Skin of body (tissue), 1 donor: ENCODE measurements at regions not wholly inside any gene's neighbourhood (a gene's known extent, or its start where the extent isn't known, plus 50 kb on each side); places are given as distances from the start of the nearest gene placed in this dataset.
"Not testable (repeated sequence)": the region's sequence is repeated elsewhere in the genome, so short reads cannot be mapped to it uniquely, and the experiment has no call there.

Experiments
- DNase-seq: peaks from one replicate; lab custom pipeline; 2025; lab: John Stamatoyannopoulos, UW

DNA sequence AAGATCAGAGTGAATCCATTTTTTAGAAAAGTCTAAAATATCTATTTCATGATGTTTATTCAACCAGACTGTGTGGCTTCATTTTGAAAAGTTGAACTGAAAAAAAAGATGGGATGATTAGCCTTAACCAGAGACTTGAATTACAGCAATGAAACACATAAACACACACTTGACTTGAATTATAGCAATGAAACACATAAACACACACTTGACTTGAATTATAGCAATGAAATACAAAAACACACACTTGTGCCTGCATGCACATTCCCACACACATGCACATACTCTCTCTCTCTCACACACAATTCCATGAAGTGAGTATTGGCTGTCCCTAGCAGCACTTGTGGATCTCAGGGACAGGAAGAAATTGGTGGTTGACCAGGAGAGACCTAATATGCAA lies 286.8 kb downstream of the USP46 start:
- no peak for DNase-seq

DNA sequence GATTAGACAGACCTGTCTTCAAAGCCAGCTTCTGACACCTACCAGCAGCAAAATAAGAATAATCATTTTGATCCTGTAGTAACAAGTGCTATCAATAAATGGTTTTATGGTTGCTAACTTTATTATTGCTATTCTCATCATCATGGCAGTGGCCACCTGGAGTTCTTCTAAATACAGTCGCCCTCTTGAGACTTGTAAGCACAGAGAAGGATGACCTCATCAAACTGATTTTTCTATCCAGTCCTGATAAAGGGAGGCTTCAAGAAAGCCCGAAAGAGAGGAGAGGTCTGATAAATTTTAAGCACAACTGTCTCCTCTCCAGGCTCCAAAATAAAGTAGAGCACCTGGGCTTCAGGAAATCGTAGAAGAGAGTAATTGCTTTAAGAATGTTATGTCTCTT lies 286.4 kb downstream of the USP46 start:
- no peak for DNase-seq

DNA sequence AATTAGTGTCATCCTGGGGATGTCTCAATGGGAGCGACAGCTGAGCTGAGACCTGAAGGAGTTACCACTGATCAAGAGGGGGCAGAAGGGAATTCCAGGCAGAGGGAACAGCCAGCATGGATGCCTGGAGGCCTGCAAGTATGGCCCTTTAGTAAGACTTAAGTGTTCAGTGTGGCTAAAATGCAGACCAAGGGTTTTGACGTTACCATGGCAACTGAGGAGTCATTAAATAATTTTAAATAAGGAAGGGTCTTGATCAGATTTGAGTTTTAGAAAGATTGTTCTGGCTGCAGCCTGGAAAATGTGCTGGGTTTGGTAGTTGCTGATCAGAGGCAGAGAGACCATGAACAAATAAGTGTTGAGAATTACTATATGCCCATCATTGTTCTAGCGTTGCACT lies 285.5 kb downstream of the USP46 start:
- no peak for DNase-seq

DNA sequence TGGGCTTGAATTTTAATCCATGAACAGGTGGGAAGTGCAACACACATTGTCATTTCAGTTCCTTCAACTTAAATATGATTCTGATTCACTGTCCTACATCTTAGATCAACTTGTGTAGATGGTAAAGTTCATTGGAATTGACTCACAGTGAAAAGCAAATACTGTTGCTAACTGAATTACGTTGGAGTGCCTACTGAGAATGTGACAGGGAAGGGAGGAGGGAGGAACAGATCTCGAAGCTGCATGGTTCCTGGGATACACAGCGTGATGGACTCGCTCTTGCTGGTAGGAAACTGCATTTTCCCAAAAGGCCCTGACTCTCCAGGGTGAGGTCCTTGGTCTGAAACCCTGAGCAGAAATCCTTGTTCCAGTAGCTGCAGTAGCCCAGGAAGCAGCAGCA lies 284.2 kb downstream of the USP46 start:
- DNase-seq = no peak

DNA sequence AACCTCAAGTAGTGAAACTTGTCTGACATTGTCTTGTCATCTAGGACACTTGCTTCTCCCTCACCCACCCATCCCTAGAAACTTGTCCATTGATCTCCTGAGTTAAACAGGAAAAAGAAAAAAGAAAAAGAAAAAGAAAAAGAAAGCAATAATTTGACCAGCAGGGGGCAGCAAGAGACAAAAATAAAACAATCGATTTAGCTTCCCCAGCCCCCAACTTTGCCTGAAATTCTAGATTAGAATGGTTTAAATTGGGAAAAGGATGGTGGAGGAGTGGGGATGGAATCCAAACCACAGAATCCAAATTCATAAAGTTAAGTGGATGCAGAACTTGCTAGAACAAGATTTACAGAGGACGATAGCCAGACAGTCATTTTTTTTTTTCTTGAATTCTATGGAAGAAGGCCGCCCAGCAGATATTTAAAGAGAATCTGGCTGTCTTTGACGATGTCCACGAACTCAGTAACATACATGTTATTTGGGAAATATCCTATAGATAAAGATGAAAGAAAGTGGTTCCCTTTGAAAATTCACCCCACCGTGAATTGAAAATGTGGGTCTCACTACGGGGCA lies 282.9 kb downstream of the USP46 start:
- DNase-seq = peak; percentile 33

DNA sequence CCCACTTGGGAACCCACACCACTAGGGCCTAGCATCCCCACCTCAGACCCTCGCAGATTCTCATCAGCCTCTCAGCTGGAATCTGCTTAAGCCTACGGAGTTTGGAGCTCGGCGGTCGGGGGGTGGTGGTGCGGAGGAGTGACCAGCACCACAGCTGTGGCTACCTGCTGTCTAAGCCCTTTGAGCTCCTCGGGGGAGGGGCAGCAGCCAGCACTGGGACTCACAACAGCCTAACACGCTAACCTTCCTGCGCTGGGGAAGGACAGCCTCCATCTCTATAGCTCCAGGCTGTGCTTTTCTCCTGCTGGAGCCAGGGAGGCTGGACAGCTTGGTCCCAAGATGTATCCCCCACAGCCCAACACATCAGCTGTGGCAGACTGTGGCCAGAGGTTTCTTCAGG lies 281.5 kb downstream of the USP46 start:
- no peak for DNase-seq

DNA sequence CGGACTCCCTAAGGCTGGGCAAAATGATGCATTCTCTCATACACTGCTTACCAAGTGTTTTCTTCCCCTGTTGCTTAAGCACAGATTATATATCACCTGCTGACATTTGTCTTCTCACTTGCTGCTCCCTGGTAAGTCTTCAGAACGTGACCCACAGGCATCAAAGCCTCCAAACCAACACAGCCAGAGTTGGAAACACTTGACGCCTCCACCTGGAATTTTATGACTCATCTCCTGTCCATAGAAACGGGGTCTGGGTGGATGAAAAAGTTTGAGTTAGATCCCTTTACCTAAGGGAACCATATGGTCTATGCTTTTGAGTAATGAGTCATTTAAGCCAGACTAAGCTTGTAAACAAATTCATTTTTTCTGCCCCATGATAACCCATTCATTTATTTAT lies 251.6 kb downstream of the USP46 start:
- no peak for DNase-seq

DNA sequence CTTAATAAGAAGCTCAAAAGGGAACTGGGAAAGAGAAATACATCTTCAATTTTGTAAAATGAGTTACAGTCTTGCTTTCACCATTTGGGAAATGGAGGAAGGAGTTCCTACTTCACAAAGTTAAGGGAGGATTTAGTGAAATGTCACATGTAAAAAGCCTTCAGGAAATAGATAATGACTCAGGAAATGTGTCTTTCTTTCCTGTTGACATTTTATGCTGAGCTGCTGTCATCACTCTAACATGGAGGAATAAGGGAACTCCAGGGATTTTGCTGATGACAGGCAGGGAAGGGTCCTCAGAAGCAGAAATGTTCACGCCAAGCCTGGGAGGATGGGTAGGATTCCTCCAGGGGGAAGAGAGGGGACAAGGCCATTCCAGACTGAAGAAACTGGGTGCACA lies 251.1 kb downstream of the USP46 start:
- DNase-seq = no peak

DNA sequence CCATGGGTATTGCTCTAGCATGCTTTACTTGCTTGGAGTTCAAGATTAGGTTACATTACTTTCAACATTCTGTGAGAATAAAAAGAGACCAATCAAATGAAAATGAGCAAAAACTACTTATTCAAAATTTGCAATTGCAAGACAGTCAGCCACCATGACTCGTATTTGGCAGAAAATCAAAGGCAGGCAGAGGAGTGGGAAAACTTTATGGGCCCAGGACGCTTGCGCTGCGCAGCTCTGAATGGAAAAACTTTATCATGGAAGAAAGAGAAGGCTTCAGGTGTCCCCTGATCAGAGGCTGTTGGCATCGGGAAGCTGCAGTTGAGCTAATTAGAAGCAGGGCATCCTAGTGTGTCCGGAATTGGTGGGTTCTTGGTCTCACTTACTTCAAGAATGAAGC lies 250.6 kb downstream of the USP46 start:
- DNase-seq = no peak

DNA sequence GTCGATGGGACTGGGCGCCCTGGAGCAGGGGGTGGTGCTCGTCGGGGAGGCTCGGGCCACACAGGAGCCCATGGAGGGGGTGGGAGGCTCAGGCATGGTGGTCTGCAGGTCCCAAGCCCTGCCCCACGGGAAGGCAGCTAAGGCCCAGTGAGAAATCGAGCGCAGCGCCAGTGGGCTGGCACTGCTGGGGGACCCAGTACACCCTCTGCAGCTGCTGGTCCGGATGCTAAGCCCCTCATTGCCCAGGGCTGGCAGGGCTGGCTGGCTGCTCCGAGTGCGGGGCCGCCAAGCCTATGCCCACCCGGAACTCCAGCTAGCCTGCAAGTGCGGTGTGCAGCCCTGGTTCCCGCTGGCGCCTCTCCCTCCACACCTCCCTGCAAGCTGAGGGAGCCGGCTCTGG lies 249.3 kb downstream of the USP46 start:
- DNase-seq = not testable (repeated sequence)

DNA sequence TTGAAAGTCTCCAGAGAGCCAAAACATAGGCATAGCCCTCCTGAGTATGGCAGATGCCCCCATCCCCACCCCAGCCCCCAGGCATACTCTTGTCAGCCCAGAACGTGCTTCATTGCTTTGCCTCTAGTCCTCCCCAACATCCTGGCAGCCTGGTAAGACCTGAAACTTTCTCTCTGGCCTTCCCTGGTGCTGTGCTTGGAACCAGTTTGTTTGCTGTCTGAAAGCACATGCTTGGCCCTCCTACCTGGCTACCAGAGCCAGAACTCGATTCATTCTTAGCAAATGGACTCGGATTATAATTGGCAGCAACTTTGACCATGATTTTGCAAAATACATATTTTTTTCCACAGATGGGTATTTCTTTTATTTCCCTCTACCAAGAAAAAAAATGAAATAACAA lies 248.1 kb downstream of the USP46 start:
- no peak for DNase-seq

DNA sequence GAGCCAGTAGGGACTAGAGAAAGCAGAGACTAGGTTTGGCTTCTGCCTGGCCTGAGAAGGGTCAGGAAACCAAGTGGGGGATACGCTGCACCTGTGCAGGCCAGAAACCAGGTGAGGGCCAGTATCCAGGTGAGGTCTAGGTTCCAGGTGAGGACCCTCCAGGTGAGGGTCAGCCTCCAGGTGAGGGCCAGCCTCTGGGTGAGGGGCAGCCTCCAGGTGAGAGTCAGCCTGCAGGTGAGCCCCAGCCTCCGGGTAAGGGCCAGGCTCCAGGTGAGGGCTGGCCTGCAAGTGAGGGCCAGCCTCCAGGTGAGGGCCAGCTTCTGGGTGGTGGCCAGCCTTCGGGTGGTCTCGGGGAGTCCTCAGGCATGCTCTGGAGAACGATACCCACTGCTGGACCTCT lies 238.8 kb downstream of the USP46 start:
- DNase-seq = no peak

DNA sequence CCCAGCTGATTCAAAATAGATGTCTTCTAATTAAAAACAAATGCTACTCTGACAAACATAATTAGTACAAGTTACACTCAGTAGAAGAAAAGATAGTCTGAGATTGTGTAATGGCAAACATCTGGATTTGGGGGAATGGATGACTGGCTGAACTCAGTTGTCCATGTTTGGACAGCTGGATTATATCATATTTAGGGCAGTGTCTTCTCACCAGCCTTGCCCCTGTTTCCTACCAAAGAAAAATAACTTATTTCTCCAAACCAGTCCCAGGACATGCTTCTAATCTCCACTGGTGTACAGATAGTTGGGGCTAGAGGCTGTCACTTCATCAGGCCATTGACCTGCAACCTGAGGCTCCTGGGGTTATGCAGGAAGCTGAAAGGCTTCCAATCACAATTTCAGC lies 237.3 kb downstream of the USP46 start:
- peak; percentile 59 for DNase-seq

DNA sequence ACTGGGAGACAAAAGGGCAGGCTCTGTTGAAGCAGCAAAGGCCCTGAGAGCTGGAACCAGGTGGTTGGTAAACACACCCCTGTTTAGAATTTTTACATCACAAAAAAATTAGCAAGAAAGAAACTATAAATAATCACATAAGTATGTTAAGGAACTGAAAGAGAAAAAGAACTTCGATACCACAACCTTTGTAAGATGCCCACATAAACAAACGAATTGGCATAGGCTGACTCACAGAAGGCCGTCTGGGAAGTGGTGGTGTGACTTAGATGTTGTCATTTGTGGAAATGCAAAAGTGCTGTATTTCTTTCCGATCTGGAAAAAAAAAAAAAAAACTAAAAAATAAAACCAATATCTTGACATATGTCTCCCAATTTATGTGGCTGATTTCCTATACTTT lies 235.1 kb downstream of the USP46 start:
- no peak for DNase-seq

DNA sequence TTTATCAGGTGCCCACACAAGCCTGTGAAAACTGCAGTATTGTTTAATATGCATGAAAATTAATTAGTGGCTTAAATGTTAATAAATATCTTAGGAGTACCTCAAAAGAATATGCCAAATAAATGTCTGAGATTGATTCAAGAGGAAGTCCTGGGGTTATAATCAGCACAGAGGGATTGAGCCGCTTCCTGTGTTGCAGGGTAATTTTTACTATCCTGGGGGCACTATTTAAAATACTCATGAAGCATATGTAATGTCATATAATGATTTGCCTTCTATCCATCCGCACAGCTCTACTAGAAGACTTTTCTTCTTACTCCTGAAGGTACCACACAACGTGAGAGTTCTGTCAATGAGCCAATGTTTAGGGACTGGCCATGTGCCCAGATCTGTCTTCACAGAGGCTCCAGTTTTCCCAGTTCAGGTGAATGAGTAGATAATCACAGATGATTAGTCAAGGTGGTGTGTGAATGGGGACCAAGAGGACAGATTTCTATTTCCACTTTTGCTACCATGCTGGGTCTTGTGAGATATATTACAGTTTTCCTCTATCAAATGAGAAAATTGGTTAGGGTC lies 233.3 kb downstream of the USP46 start:
- DNase-seq = no peak

DNA sequence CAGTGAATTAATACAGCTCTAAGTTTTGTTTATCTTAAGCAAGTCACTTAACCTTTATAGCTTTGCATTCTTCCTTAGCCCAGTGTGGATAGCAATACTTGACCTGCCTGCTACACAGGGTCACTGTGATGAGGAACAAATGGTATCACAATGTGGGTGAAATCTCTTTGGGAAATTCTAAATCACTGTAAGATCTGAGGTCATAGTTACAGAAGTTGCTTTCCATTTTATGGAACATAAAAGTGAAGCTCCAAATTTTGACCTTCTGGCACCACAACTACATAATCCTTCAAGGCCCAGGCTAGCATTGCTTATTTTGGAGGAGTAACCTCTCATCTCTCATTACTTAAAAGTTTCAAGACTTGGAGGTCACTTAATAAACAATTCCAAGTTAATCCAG lies 227.7 kb downstream of the USP46 start:
- DNase-seq = no peak

DNA sequence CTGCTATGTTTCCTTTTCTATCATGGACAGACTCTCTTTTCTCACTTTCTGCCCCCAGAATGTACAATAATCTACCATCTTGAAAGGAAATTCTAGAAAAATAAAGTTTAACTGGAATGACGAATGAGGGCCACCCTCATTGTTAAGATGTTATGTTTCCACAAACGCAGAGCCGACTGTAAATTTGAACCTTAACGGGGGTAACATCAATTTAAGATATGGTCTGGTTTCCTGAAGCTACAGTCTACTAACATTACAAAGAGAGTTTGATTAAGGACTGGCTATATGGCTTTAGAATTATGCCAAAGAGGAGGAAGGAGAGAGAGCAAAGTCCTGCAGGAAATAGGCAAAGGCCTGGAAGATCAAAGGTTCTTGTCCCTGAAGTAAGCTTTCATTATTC lies 227.2 kb downstream of the USP46 start:
- DNase-seq = no peak

DNA sequence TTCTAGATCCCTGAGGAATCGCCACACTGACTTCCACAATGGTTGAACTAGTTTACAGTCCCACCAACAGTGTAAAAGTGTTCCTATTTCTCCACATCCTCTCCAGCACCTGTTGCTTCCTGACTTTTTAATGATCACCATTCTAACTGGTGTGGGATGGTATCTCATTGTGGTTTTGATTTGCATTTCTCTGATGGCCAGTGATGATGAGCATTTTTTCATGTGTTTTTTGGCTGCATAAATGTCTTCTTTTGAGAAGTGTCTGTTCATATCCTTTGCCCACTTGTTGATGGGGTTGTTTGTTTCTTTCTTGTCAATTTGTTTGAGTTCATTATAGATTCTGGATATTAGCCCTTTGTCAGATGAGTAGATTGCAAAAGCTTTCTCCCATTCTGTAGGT lies 216.6 kb downstream of the USP46 start:
- DNase-seq = not testable (repeated sequence)

DNA sequence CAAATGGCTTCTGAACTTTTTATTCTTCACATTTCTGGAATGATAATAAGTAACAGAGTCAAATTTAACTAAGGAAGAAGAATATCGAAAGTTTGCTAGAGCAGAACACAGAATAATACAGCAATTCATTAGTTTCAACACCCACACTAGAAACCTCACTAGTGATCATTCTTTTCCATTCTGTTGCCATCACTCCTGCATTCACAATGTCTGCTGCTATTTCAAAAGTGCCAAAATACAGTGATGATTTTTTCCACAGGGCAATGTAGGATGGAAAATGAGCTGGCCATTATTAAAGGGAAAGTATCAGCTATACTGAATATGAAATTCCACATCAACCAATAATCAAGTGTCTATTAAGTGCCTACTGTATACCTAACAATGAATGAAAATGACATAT lies 186.7 kb downstream of the USP46 start:
- no peak for DNase-seq

DNA sequence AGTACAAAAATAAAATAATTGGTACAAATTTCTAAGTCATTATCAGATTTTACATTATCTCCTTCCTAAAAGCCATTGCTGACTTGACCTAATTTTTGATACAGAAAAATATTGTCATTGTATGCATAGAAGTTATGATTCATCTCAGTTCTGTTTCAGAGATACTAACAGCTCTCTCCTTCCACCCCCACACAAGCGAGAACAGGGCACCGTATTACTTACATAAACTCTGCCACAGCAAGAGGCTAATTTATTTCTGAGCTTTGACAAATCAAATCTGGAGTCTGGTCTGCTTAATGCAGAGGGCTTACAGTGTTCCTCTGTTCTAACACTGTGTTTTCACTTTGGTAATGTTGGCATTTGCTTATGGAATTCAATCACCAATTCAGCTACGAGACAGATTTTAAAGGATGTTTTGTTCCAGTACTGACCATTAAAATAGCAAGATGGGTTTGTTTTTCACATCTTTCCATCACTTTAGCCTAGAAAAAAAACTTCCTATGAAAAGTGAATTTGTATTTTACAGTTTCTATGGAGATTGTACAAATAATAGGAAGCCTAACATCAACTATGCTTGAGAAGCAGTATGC lies 181.8 kb downstream of the USP46 start:
- no peak for DNase-seq

DNA sequence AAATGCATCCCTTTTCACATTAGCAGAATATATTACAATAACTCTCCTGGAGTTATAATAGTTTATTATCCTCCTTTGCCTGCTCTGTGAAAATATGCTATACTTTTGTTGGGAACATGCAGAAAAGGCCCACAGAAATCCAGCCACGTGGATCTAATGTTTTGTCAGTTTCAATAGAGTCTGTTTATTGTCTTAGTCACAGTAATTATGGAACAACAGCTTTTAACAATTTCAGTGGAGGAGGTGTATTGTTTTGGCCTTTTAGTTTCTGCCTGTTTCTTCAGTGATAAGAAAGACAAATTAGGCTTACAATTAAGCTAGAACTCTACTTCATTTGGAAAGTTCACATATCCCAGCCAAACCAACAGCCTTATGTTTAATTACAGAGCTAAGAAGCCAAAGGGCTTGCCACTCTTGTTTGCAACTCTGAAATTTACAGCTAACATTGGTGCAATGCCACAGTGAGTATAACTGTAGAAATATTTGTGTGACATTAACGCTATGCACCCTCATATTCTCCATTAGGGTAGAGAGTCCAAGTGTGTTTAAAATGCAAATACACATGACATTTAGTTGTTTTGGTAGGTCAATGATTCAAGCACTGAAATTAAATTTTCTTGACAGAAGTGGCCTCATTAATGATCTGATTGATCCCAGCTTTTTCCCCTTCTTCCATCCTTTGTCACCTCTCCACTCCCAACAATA lies 175.8 kb downstream of the USP46 start:
- DNase-seq = no peak

DNA sequence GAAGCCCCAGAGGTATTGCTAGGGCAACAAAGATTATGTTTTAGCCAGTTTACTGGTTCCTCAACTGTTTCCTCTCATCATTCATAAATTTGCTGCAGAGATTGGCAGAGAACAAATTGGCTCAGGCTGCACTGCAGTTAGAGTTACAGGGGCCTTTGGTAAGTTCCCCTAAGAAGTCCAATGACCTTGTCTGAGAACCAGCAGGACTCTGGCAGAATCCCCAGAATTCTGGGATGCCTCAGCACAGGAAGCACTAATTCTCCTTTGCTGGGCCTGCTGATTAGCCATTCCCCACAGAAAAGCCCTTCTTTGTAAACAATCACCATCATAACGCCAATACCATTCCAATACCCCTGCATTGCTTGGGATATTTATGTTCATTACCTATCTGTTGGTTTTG lies 151.3 kb downstream of the USP46 start:
- DNase-seq = no peak
